A549 (cell line): ENCODE measurements at regions not wholly inside any gene's neighbourhood (a gene's known extent, or its start where the extent isn't known, plus 50 kb on each side); places are given as distances from the start of the nearest gene placed in this dataset.

Source experiments
- ATAC-seq, 2 experiments: fragments of 200-7000 bp in 1 of 2; fragments of >200 bp in 1 of 2; cut with Nextera tagmentation in 1 of 2; cut with Tn5 transposase in 1 of 2; 3 replicates each; pipeline versions ENCODE4 v1.8.0 to v1.9.1; 2018 to 2020; ENCODE audit warnings: mild to moderate bottlenecking in 1 of 2, moderate library complexity in 1 of 2
- CTCF ChIA-PET: fragments of 300-600 bp; sonication (Branson Sonifier 250); formaldehyde crosslinking; extraction: SDS; loops from one replicate; lab custom pipeline; 2021; ENCODE audit warnings: antibody characterized with exemption, inconsistent platforms; lab: Yijun Ruan, JAX
- POLR2A ChIA-PET: fragments of 350-600 bp; formaldehyde crosslinking; extraction: SDS; loops from one replicate; lab custom pipeline; 2021; ENCODE audit warnings: antibody characterized with exemption, inconsistent platforms; lab: Yijun Ruan, JAX
- DNase-seq, 2 experiments: peaks; one replicate each; pipeline versions ENCODE4 v3.0.0 to v3.0.0-alpha.2; 2011 to 2016; ENCODE audit warnings: low read depth in 1 of 2, low spot score in 1 of 2
- FAIRE-seq: peaks from 2 replicates; lab custom pipeline; 2011; peaks lifted over from hg19 to GRCh38; lab: Jason Lieb, UNC
- H3K27ac ChIP-seq, 2 experiments: fragments of >200 bp; sonication (Bioruptor Twin); formaldehyde crosslinking; 3 replicates each; pipeline ENCODE4 v1.5.1; 2016 to 2017
- H3K4me1 ChIP-seq: fragments of >200 bp; sonication (Bioruptor Twin); formaldehyde crosslinking; 3 replicates; pipeline ENCODE4 v1.6.1; 2016
- H3K4me2 ChIP-seq: fragments of >200 bp; sonication (Bioruptor Twin); formaldehyde crosslinking; 3 replicates; pipeline ENCODE4 v1.6.1; 2016
- H3K4me3 ChIP-seq: fragments of >200 bp; sonication (Bioruptor Twin); formaldehyde crosslinking; 3 replicates; pipeline ENCODE4 v1.5.1; 2016
- H3K9me3 ChIP-seq: fragments of >200 bp; sonication (Bioruptor Twin); formaldehyde crosslinking; 3 replicates; pipeline ENCODE4 v1.6.1; 2016
- ATOH8 ChIP-seq: fragments of 250-450 bp; sonication (Bioruptor Pico); IDR thresholded peaks from 2 replicates; pipeline ENCODE4 v1.5.0; 2020; ENCODE audit warnings: low read depth, mild to moderate bottlenecking, moderate library complexity
- CBX8 ChIP-seq: fragments of 200-600 bp; sonication (generic); IDR thresholded peaks from 2 replicates; pipeline ENCODE4 v1.6.1; 2016
- E2F6 ChIP-seq: IDR thresholded peaks from 2 replicates; pipeline ENCODE4 v1.6.1; 2012; ENCODE audit warnings: low read depth, borderline replicate concordance
- EHF ChIP-seq: fragments of 250-450 bp; sonication (Bioruptor Pico); IDR thresholded peaks from 2 replicates; pipeline ENCODE4 v1.5.0; 2020; ENCODE audit warnings: mild to moderate bottlenecking
- EHMT2 ChIP-seq: fragments of 200-600 bp; sonication (generic); IDR thresholded peaks from 2 replicates; pipeline ENCODE4 v1.6.1; 2016; ENCODE audit warnings: antibody characterized with exemption, low read depth, mild to moderate bottlenecking, moderate library complexity
- GATA3 ChIP-seq: IDR thresholded peaks from 2 replicates; pipeline ENCODE4 v1.6.1; 2012; ENCODE audit warnings: borderline replicate concordance
- HEYL ChIP-seq: fragments of 250-450 bp; sonication (Bioruptor Pico); IDR thresholded peaks from 2 replicates; pipeline ENCODE4 v1.8.0; 2021; ENCODE audit warnings: mild to moderate bottlenecking, moderate library complexity
- HOXA7 ChIP-seq: fragments of 250-450 bp; sonication (Bioruptor Pico); IDR thresholded peaks from 2 replicates; pipeline ENCODE4 v1.5.0; 2020; ENCODE audit warnings: mild to moderate bottlenecking, moderate library complexity
- HOXB5 ChIP-seq: fragments of 250-450 bp; sonication (Bioruptor Pico); IDR thresholded peaks from 2 replicates; pipeline ENCODE4 v1.5.0; 2020; ENCODE audit warnings: mild to moderate bottlenecking, moderate library complexity
- JUN ChIP-seq, 2 experiments: fragments of >200 bp; sonication (Bioruptor Twin); formaldehyde crosslinking; IDR thresholded peaks; 2 replicates in 1 of 2; 3 replicates in 1 of 2; pipeline ENCODE4 v1.6.1; 2016 to 2017
- KDM5A ChIP-seq: fragments of 200-600 bp; sonication (generic); IDR thresholded peaks from 2 replicates; pipeline ENCODE4 v1.6.1; 2016; ENCODE audit warnings: antibody characterized with exemption, mild to moderate bottlenecking
- MAFK ChIP-seq: fragments of 450-650 bp; IDR thresholded peaks from 2 replicates; pipeline ENCODE4 v1.6.1; 2014; ENCODE audit not compliant: partially characterized antibody
- MAZ ChIP-seq: fragments of 150-350 bp; IDR thresholded peaks from 2 replicates; pipeline ENCODE4 v1.6.1; 2014; ENCODE audit warnings: antibody characterized with exemption, low read depth, low read length, borderline replicate concordance
- NPAS2 ChIP-seq: fragments of 250-450 bp; sonication (Bioruptor Pico); IDR thresholded peaks from 2 replicates; pipeline ENCODE4 v1.8.0; 2022; ENCODE audit warnings: mild to moderate bottlenecking, moderate library complexity, borderline replicate concordance
- NR3C1 ChIP-seq: fragments of >200 bp; sonication (Bioruptor Twin); formaldehyde crosslinking; IDR thresholded peaks from 3 replicates; pipeline ENCODE4 v1.6.1; 2017
- POLR2A ChIP-seq: IDR thresholded peaks from 2 replicates; pipeline ENCODE4 v1.6.1; 2012; ENCODE audit warnings: mild to moderate bottlenecking, low read length
- POLR2AphosphoS2 ChIP-seq: conservative IDR thresholded peaks from 2 replicates; pipeline ENCODE4 v1.6.1; 2012; ENCODE audit warnings: low read length, improper control_type of control experiment, inconsistent platforms
- TFCP2L1 ChIP-seq: fragments of 250-450 bp; sonication (Bioruptor Pico); IDR thresholded peaks from 2 replicates; pipeline ENCODE4 v1.5.0; 2021; ENCODE audit warnings: mild to moderate bottlenecking
- ZNF302 ChIP-seq: fragments of 250-450 bp; sonication (Bioruptor Pico); IDR thresholded peaks from 2 replicates; pipeline ENCODE4 v1.9.0; 2021; ENCODE audit warnings: inconsistent platforms, mild to moderate bottlenecking, moderate library complexity
- WGBS: methylation state at CpG from one replicate; pipeline ENCODE4 v1.1.6; 2017; ENCODE audit errors: missing lambda C conversion rate; 5-methylcytosine and 5-hydroxymethylcytosine counted together

GRCh38 chr1:157415661-157416060 lies 136.7 kb downstream of the FCRL5 start (continued):
- no peak for TF ChIP-seq EHMT2

GRCh38 chr1:157412308-157412707 lies 140.0 kb downstream of the FCRL5 start:
- ChIA-PET POLR2A (no interaction called here), CTCF (no interaction called here)
- no peaks in the 10 kb centered on the region for H3K9me3 ChIP-seq
- H3K4me2 ChIP-seq, result no peak overlapping the region
- H3K4me1 ChIP-seq, result no peaks in the 10 kb centered on the region
- no peak for TF ChIP-seq NPAS2 (CRISPR knock-in tag)
- no peak for TF ChIP-seq TFCP2L1 (CRISPR knock-in tag)
- TF ChIP-seq ATOH8 (CRISPR knock-in tag), result no peak
- TF ChIP-seq HEYL (CRISPR knock-in tag), result no peak
- no peak for TF ChIP-seq GATA3
- TF ChIP-seq CBX8, result no peak
- no peak for TF ChIP-seq E2F6
- no peak for TF ChIP-seq KDM5A
- TF ChIP-seq POLR2AphosphoS2, result no peak
- H3K27ac ChIP-seq, result no peak overlapping the region
- FAIRE-seq, result no peak
- no peak overlapping the region for H3K4me3 ChIP-seq
- DNase-seq, result no peak
- ATAC-seq, result no peak
- 17% methylated on average over 2 of the region's 2 CpGs for WGBS

GRCh38 chr1:157411769-157412168 lies 140.5 kb downstream of the FCRL5 start:
- CTCF ChIA-PET, result no interaction called here
- H3K4me1 ChIP-seq, result no peaks in the 10 kb centered on the region
- WGBS, result 0% methylated on average over 1 of the region's 4 CpGs

GRCh38 chr1:157411064-157411463 lies 141.3 kb downstream of the FCRL5 start:
- ChIA-PET POLR2A (no interaction called here), CTCF (no interaction called here)
- H3K4me2 ChIP-seq, result no peak overlapping the region
- DNase-seq (no peak), ATAC-seq (no peak), FAIRE-seq (no peak)
- H3K9me3 ChIP-seq, result no peaks in the 10 kb centered on the region
- no peaks in the 10 kb centered on the region for H3K4me1 ChIP-seq
- H3K27ac ChIP-seq, result no peak overlapping the region
- no peak overlapping the region for H3K4me3 ChIP-seq
- no peak for TF ChIP-seq ZNF302 (CRISPR knock-in tag)
- TF ChIP-seq EHF (CRISPR knock-in tag), result no peak
- no peak for TF ChIP-seq HOXA7 (CRISPR knock-in tag)
- 0% methylated on average over 2 of the region's 2 CpGs for WGBS

More at GRCh38 chr1:157411769-157412168, 140.5 kb downstream of the FCRL5 start:
- Histone ChIP-seq H3K4me2 (no peak overlapping the region), H3K27ac (no peak overlapping the region), H3K9me3 (no peaks in the 10 kb centered on the region), H3K4me3 (no peak overlapping the region)
- ATAC-seq (no peak; a peak in 1 of 6 replicates), DNase-seq (no peak), FAIRE-seq (no peak)
- POLR2A ChIA-PET, result no interaction called here
- TF ChIP-seq POLR2A, result no peak
- no peak for TF ChIP-seq TFCP2L1 (CRISPR knock-in tag)

- FAIRE-seq (no peak), ATAC-seq (no peak), DNase-seq (no peak)
- POLR2A ChIA-PET, result no interaction called here
- Histone ChIP-seq H3K4me1 (no peaks in the 10 kb centered on the region), H3K9me3 (no peaks in the 10 kb centered on the region), H3K27ac (no peak overlapping the region), H3K4me3 (no peak overlapping the region), H3K4me2 (no peak overlapping the region)
- CTCF ChIA-PET, result no interaction called here
- WGBS, result 36% methylated on average over 5 of the region's 5 CpGs
- TF ChIP-seq MAFK (no peak), HEYL (CRISPR knock-in tag) (no peak), EHF (CRISPR knock-in tag) (no peak), JUN (IDR thresholded peaks at IDR 0.05) (no peak), NR3C1 (no peak), HOXB5 (CRISPR knock-in tag) (no peak), MAZ (no peak)
Measured at GRCh38 chr1:157410457-157410856, 141.9 kb downstream of the FCRL5 start.
